K562 (cell line): ENCODE measurements at regions not wholly inside any gene's neighbourhood (a gene's known extent, or its start where the extent isn't known, plus 50 kb on each side); places are given as distances from the start of the nearest gene placed in this dataset.

Experiments used
- ATAC-seq: fragments of 200-7000 bp; cut with Tn5 transposase; 3 replicates; pipeline ENCODE4 v1.9.1; 2020; ENCODE audit warnings: moderate library complexity
- BruUV-seq: library from RNA; stranded (reverse); fragments of 400-500 nt; replicated peaks from 2 replicates; lab custom pipeline; 2021; lab: Mats Ljungman, UMichigan
- CTCF ChIA-PET: fragments of 300-600 bp; formaldehyde crosslinking; extraction: SDS; loops from one replicate; lab custom pipeline; 2021; ENCODE audit warnings: low intra/inter-chr PET ratio; lab: Yijun Ruan, JAX
- POLR2A ChIA-PET: fragments of 300-600, 350-650 bp; sonication (Branson Sonifier 250); formaldehyde crosslinking; extraction: SDS; loops from one replicate; lab custom pipeline; 2021; ENCODE audit warnings: antibody characterized with exemption, inconsistent platforms; lab: Yijun Ruan, JAX
- DNase-seq, 4 experiments: peaks; one replicate each; pipeline versions ENCODE4 v3.0.0 to v3.0.0-alpha.2; 2011 to 2018; ENCODE audit warnings: low spot score in 3 of 4, mixed read lengths in 3 of 4; ENCODE audit errors: extremely low read depth in 1 of 4
- FAIRE-seq: peaks from 2 replicates; lab custom pipeline; 2011; peaks lifted over from hg19 to GRCh38; lab: Jason Lieb, UNC
- H2AFZ ChIP-seq: 2 replicates; pipeline ENCODE4 v1.6.0; 2011; ENCODE audit warnings: low read depth, low read length, control low read depth, inconsistent platforms
- H3K27ac ChIP-seq: fragments of 200-600 bp; 3 replicates; pipeline ENCODE4 v1.8.0; 2011; ENCODE audit warnings: low read depth, mild to moderate bottlenecking, control low read depth, inconsistent platforms, low read length, moderate library complexity, mixed read lengths; ENCODE audit errors: extremely low read depth
- H3K27me3 ChIP-seq, 2 experiments: fragments of 300-600 bp in 1 of 2; 2 replicates in 1 of 2; 3 replicates in 1 of 2; pipeline versions ENCODE4 v1.6.0 to v1.8.0; 2011; ENCODE audit warnings: inconsistent platforms in 2 of 2, low read length in 2 of 2, mild to moderate bottlenecking in 1 of 2, mixed read lengths in 1 of 2, moderate library complexity in 1 of 2; ENCODE audit not compliant: control insufficient read depth in 2 of 2, insufficient read depth in 2 of 2
- H3K36me3 ChIP-seq: fragments of 300-600 bp; 3 replicates; pipeline ENCODE4 v1.8.0; 2011; ENCODE audit warnings: mild to moderate bottlenecking, low read length, inconsistent platforms; ENCODE audit not compliant: control insufficient read depth, insufficient read depth
- H3K4me1 ChIP-seq, 2 experiments: fragments of 200-600 bp in 1 of 2; replicated peaks in 1 of 2; 2 replicates in 1 of 2; 3 replicates in 1 of 2; pipeline versions ENCODE4 v1.5.1 to v1.8.0; 2011; ENCODE audit warnings: inconsistent platforms in 2 of 2, low read length in 2 of 2, mild to moderate bottlenecking in 1 of 2, mixed read lengths in 1 of 2, moderate library complexity in 1 of 2; ENCODE audit not compliant: control insufficient read depth in 2 of 2, insufficient read depth in 2 of 2
- H3K4me2 ChIP-seq: 2 replicates; pipeline ENCODE4 v1.6.1; 2011; ENCODE audit warnings: low read length, control low read depth, inconsistent platforms, mixed read lengths; ENCODE audit not compliant: insufficient read depth
- H3K4me3 ChIP-seq: fragments of 200-600 bp; sonication (generic), shearing (Covaris generic); 2 replicates; pipeline ENCODE4 v1.5.1; 2016; ENCODE audit warnings: control low read depth, inconsistent platforms
- H3K79me2 ChIP-seq: fragments of 200-600 bp; 3 replicates; pipeline ENCODE4 v1.8.0; 2011; ENCODE audit warnings: low read length, inconsistent platforms; ENCODE audit not compliant: control insufficient read depth, insufficient read depth
- H3K9ac ChIP-seq, 2 experiments: 2 replicates each; pipeline versions ENCODE4 v1.6.0 to v1.6.1; 2011; ENCODE audit warnings: low read depth in 2 of 2, low read length in 2 of 2, control low read depth in 1 of 2, inconsistent platforms in 1 of 2, mild to moderate bottlenecking in 1 of 2, mixed read lengths in 1 of 2; ENCODE audit not compliant: insufficient read depth in 1 of 2
- H3K9me1 ChIP-seq: one replicate; pipeline ENCODE4 v1.6.0; 2011; ENCODE audit warnings: inconsistent platforms, mild to moderate bottlenecking, low read length, moderate library complexity; ENCODE audit not compliant: control insufficient read depth, insufficient read depth
- H3K9me3 ChIP-seq: replicated peaks from 2 replicates; pipeline ENCODE4 v1.5.1; 2011; ENCODE audit warnings: low read depth, low read length, inconsistent platforms; ENCODE audit not compliant: control insufficient read depth, insufficient read depth
- H4K20me1 ChIP-seq: replicated peaks from 2 replicates; pipeline ENCODE4 v1.6.1; 2011; ENCODE audit warnings: low read length, inconsistent platforms, mixed read lengths; ENCODE audit not compliant: control insufficient read depth, insufficient read depth
- CBFA2T3 ChIP-seq: fragments of 450-650 bp; IDR thresholded peaks from 2 replicates; pipeline ENCODE4 v1.6.1; 2017
- CBX2 ChIP-seq: fragments of 200-600 bp; sonication (generic); IDR thresholded peaks from one replicate; pipeline ENCODE4 v1.6.1; 2012; ENCODE audit warnings: mild to moderate bottlenecking, low read length, inconsistent platforms; ENCODE audit not compliant: insufficient read depth, poor library complexity, severe bottlenecking
- ETV6 ChIP-seq, 3 experiments: fragments of 150-350 bp in 1 of 3; sonication (generic) in 1 of 3; formaldehyde crosslinking in 1 of 3; IDR thresholded peaks; 2 replicates each; pipeline versions ENCODE4 v1.6.1 to v1.8.0; 2014 to 2022; ENCODE audit warnings: borderline replicate concordance in 2 of 3, low read depth in 2 of 3, antibody characterized with exemption in 1 of 3, low read length in 1 of 3, mild to moderate bottlenecking in 1 of 3, missing genetic modification reagents in 1 of 3
- MECOM ChIP-seq: fragments of 250-450 bp; sonication (Bioruptor Pico); IDR thresholded peaks from 2 replicates; pipeline ENCODE4 v1.8.0; 2022; ENCODE audit warnings: inconsistent platforms
- MTA3 ChIP-seq: fragments of 450-650 bp; formaldehyde crosslinking; IDR thresholded peaks from 2 replicates; pipeline ENCODE4 v1.6.1; 2017; ENCODE audit warnings: mild to moderate bottlenecking, borderline replicate concordance
- NR3C1 ChIP-seq: sonication (generic); formaldehyde crosslinking; IDR thresholded peaks from 2 replicates; pipeline ENCODE4 v1.8.1; 2022; ENCODE audit warnings: missing genetic modification reagents
- PML ChIP-seq: IDR thresholded peaks from 2 replicates; pipeline ENCODE4 v1.6.1; 2012; ENCODE audit warnings: low read length, inconsistent platforms
- POLR3A ChIP-seq: IDR thresholded peaks from 2 replicates; pipeline ENCODE4 v1.6.1; 2011; ENCODE audit warnings: borderline replicate concordance, mild to moderate bottlenecking, moderate library complexity; ENCODE audit not compliant: insufficient read length, insufficient read depth; ENCODE audit errors: extremely low read depth
- PRPF4 ChIP-seq: fragments of 200-400 bp; formaldehyde crosslinking; IDR thresholded peaks from one replicate; pipeline ENCODE4 v1.6.1; 2017; ENCODE audit warnings: low read length, low read depth, mild to moderate bottlenecking; ENCODE audit not compliant: insufficient read depth, poor library complexity, severe bottlenecking
- SLC30A9 ChIP-seq: fragments of 250-450 bp; sonication (Bioruptor Pico); IDR thresholded peaks from 2 replicates; pipeline ENCODE4 v1.8.0; 2022; ENCODE audit warnings: mild to moderate bottlenecking, moderate library complexity
- TEAD2 ChIP-seq: fragments of 450-650 bp; IDR thresholded peaks from 2 replicates; pipeline ENCODE4 v1.6.1; 2016; ENCODE audit warnings: missing genetic modification characterization, control low read depth, missing compliant biosample characterization
- TOE1 ChIP-seq, 2 experiments: fragments of 450-650 bp in 1 of 2; sonication (generic) in 1 of 2; formaldehyde crosslinking in 1 of 2; IDR thresholded peaks; 2 replicates each; pipeline versions ENCODE4 v1.7.1 to v1.8.0; 2016 to 2022; ENCODE audit warnings: borderline replicate concordance in 2 of 2, mild to moderate bottlenecking in 2 of 2, antibody characterized with exemption in 1 of 2, inconsistent platforms in 1 of 2, low read depth in 1 of 2, missing genetic modification reagents in 1 of 2, moderate library complexity in 1 of 2
- TRIM24 ChIP-seq, 2 experiments: fragments of 450-650 bp; IDR thresholded peaks; 2 replicates each; pipeline ENCODE4 v1.6.1; 2016
- ZBED1 ChIP-seq: IDR thresholded peaks from 2 replicates; pipeline ENCODE4 v1.6.1; 2014
- ZBTB1 ChIP-seq: sonication (generic); formaldehyde crosslinking; IDR thresholded peaks from 2 replicates; pipeline ENCODE4 v1.8.1; 2023; ENCODE audit warnings: missing genetic modification reagents, low read depth, mild to moderate bottlenecking, borderline replicate concordance
- ZNF707 ChIP-seq: fragments of 250-450 bp; sonication (Bioruptor Pico); conservative IDR thresholded peaks from 2 replicates; pipeline ENCODE4 v1.8.0; 2022; ENCODE audit warnings: inconsistent platforms, mild to moderate bottlenecking, moderate library complexity
- ZNF780A ChIP-seq: fragments of 250-450 bp; sonication (Bioruptor Pico); IDR thresholded peaks from 2 replicates; pipeline ENCODE4 v1.5.0; 2021; ENCODE audit warnings: mild to moderate bottlenecking
- WGBS: fragments of 100-300 bp; shearing (Covaris generic); methylation state at CpG from one replicate; pipeline ENCODE4 v1.1.6; 2016; ENCODE audit warnings: low coverage, mixed read lengths; ENCODE audit not compliant: insufficient coverage; ENCODE audit errors: missing lambda C conversion rate; 5-methylcytosine and 5-hydroxymethylcytosine counted together
- in situ Hi-C: fragments of 300-500 bp; cut with MboI; formaldehyde crosslinking; loops from 4 replicates; pipeline ENCODE4 v1.15.0; 2018; ENCODE audit warnings: inconsistent platforms, mixed read lengths
- intact Hi-C: fragments of 100-400 bp; cut with micrococcal nuclease; formaldehyde crosslinking; loops from 2 replicates; pipeline ENCODE4 v1.14.2; 2022
- TF ChIP-seq, protein P1 (sequence below): fragments of 250-450 bp; sonication (Bioruptor Pico); IDR thresholded peaks from 2 replicates; pipeline ENCODE4 v1.5.1; 2021; ENCODE audit warnings: mild to moderate bottlenecking
- TF ChIP-seq, protein P2 (sequence below): sonication (generic); formaldehyde crosslinking; IDR thresholded peaks from 2 replicates; pipeline ENCODE4 v1.8.0; 2022; ENCODE audit warnings: missing genetic modification reagents, mild to moderate bottlenecking, borderline replicate concordance
- TF ChIP-seq, protein P3 (sequence below): sonication (generic); formaldehyde crosslinking; IDR thresholded peaks from 2 replicates; pipeline ENCODE4 v1.8.1; 2022; ENCODE audit warnings: missing genetic modification reagents

DNA sequence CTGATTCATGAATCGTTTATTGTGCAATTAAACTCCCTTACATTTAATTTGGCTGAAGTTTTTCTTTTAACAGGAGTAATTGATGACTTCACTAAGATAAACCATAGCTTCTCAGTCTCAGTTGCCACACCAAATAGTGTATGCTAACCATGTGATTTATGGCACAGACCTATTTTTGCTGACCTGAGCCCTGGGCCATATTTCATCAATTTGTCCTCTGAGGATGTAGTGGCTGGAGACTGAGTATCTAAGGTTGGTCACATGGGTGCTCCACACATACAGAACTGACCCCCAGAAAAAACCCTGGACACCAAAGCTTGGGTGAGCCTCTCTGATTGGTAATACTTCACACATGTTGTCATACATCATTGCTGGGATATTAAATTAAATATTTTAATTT, 255.1 kb downstream of the NEDD1 start:
- H3K4me1 ChIP-seq, result no peaks in the 10 kb centered on the region
- no peaks in the 10 kb centered on the region for H3K9me3 ChIP-seq
- WGBS, result 0% methylated on average over 1 of the region's 1 CpG
- no peak overlapping the region for H3K9ac ChIP-seq
- no peak for DNase-seq
- no peak overlapping the region for H3K27ac ChIP-seq
- ChIA-PET CTCF (no interaction called here), POLR2A (no interaction called here)
- H3K36me3 ChIP-seq, result no peaks in the 10 kb centered on the region
- H3K27me3 ChIP-seq, result no peaks in the 10 kb centered on the region
- intact Hi-C loops (no loop called here), in situ Hi-C loops (no loop called here)
- no peak for TF ChIP-seq TRIM24 (IDR thresholded peaks at IDR 0.05)
- no peak for TF ChIP-seq CBX2
- TF ChIP-seq SLC30A9 (CRISPR knock-in tag), result no peak
- TF ChIP-seq, protein P1, sequence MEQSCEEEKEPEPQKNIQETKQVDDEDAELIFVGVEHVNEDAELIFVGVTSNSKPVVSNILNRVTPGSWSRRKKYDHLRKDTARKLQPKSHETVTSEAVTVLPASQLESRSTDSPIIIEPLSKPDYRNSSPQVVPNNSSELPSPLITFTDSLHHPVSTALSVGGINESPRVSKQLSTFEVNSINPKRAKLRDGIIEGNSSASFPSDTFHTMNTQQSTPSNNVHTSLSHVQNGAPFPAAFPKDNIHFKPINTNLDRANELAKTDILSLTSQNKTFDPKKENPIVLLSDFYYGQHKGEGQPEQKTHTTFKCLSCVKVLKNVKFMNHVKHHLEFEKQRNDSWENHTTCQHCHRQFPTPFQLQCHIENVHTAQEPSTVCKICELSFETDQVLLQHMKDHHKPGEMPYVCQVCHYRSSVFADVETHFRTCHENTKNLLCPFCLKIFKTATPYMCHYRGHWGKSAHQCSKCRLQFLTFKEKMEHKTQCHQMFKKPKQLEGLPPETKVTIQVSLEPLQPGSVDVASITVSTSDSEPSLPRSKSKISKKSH (CRISPR knock-in tag), result no peak
- no peak for TF ChIP-seq TOE1 (IDR thresholded peaks at IDR 0.05; ENCODE audit: borderline replicate concordance)
- TF ChIP-seq TOE1 (CRISPR knock-in tag; IDR thresholded peaks at IDR 0.05; ENCODE audit: borderline replicate concordance, low read depth), result no peak
- no peak for TF ChIP-seq TEAD2 (tag)
- no peak for TF ChIP-seq ZNF780A
- TF ChIP-seq MTA3, result no peak
- no peak for TF ChIP-seq MECOM (CRISPR knock-in tag)
- no peak for TF ChIP-seq CBFA2T3
- TF ChIP-seq PML, result no peak
- TF ChIP-seq NR3C1 (CRISPR knock-in tag), result no peak
- no peak for TF ChIP-seq POLR3A
- no peak for TF ChIP-seq ZBED1
- TF ChIP-seq ZBTB1 (CRISPR knock-in tag), result no peak
- TF ChIP-seq, protein P2, sequence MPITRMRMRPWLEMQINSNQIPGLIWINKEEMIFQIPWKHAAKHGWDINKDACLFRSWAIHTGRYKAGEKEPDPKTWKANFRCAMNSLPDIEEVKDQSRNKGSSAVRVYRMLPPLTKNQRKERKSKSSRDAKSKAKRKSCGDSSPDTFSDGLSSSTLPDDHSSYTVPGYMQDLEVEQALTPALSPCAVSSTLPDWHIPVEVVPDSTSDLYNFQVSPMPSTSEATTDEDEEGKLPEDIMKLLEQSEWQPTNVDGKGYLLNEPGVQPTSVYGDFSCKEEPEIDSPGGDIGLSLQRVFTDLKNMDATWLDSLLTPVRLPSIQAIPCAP (CRISPR knock-in tag), result no peak
- TF ChIP-seq, protein P3, sequence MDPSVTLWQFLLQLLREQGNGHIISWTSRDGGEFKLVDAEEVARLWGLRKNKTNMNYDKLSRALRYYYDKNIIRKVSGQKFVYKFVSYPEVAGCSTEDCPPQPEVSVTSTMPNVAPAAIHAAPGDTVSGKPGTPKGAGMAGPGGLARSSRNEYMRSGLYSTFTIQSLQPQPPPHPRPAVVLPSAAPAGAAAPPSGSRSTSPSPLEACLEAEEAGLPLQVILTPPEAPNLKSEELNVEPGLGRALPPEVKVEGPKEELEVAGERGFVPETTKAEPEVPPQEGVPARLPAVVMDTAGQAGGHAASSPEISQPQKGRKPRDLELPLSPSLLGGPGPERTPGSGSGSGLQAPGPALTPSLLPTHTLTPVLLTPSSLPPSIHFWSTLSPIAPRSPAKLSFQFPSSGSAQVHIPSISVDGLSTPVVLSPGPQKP (CRISPR knock-in tag), result no peak
- TF ChIP-seq PRPF4, result no peak
- no peak for TF ChIP-seq ZNF707
- TF ChIP-seq ETV6 (IDR thresholded peaks at IDR 0.05; ENCODE audit: borderline replicate concordance in 1 of 2, low read depth in 2 of 2, low read length in 1 of 2), result no peak
- no peak for TF ChIP-seq ETV6 (CRISPR knock-in tag; IDR thresholded peaks at IDR 0.05; ENCODE audit: borderline replicate concordance)
- FAIRE-seq, result no peak
- ATAC-seq, result no peak
- H3K9me1 ChIP-seq, result no peaks in the 10 kb centered on the region
- H3K79me2 ChIP-seq, result no peaks in the 10 kb centered on the region
- no peaks in the 10 kb centered on the region for H4K20me1 ChIP-seq
- H3K4me2 ChIP-seq, result no peak overlapping the region
- no TSS peak for BruUV-seq
- no peak overlapping the region for H3K4me3 ChIP-seq
- no peak overlapping the region for H2AFZ ChIP-seq
